RWPE1 (cell line): ENCODE measurements at regions not wholly inside any gene's neighbourhood (a gene's known extent, or its start where the extent isn't known, plus 50 kb on each side); places are given as distances from the start of the nearest gene placed in this dataset.
"Not testable (repeated sequence)": the region's sequence is repeated elsewhere in the genome, so short reads cannot be mapped to it uniquely, and the experiment has no call there.

ENCODE experiments used
- CTCF ChIA-PET: fragments of 350-600 bp; sonication (Branson Sonifier 250); formaldehyde crosslinking; extraction: SDS; loops from one replicate; lab custom pipeline; 2021; lab: Yijun Ruan, JAX
- POLR2A ChIA-PET: fragments of 400-600 bp; formaldehyde crosslinking; extraction: SDS; loops from one replicate; lab custom pipeline; 2020; ENCODE audit warnings: antibody characterized with exemption; ENCODE audit not compliant: low non-redundant PET; lab: Yijun Ruan, JAX
- DNase-seq: peaks from one replicate; pipeline ENCODE4 v3.0.0; 2012; ENCODE audit warnings: low spot score
- H3K27ac ChIP-seq: fragments of 450-650 bp; 2 replicates; pipeline ENCODE4 v1.5.1; 2017
- TF ChIP-seq, protein P1 (sequence below): fragments of 450-650 bp; conservative IDR thresholded peaks from 2 replicates; pipeline ENCODE4 v1.5.1; 2017; ENCODE audit warnings: low read depth, mild to moderate bottlenecking

DNA sequence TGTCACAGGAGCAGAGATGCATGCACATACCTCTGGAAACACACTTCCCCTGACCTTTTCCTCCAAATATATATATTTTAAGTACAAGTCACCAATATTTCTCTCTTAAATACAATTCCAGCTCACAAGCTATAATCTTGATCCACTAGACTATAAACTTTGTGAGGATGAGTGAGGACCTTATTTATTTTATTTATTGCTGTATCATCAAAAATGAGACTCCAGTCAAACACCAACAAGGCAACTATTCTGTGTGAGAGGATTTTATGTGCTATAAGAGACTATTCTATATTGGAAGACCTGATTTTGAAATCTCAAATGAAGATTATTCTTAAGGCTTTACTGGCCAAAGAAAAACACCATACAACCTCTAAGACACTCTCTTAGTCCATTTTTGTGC, 1352.2 kb downstream of the SUCLG1 start:
- H3K27ac ChIP-seq: no peak overlapping the region
- CTCF ChIA-PET: no interaction called here
- POLR2A ChIA-PET: no interaction called here
- TF ChIP-seq, protein P1, sequence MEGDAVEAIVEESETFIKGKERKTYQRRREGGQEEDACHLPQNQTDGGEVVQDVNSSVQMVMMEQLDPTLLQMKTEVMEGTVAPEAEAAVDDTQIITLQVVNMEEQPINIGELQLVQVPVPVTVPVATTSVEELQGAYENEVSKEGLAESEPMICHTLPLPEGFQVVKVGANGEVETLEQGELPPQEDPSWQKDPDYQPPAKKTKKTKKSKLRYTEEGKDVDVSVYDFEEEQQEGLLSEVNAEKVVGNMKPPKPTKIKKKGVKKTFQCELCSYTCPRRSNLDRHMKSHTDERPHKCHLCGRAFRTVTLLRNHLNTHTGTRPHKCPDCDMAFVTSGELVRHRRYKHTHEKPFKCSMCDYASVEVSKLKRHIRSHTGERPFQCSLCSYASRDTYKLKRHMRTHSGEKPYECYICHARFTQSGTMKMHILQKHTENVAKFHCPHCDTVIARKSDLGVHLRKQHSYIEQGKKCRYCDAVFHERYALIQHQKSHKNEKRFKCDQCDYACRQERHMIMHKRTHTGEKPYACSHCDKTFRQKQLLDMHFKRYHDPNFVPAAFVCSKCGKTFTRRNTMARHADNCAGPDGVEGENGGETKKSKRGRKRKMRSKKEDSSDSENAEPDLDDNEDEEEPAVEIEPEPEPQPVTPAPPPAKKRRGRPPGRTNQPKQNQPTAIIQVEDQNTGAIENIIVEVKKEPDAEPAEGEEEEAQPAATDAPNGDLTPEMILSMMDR: no peak
- no peak for DNase-seq

DNA sequence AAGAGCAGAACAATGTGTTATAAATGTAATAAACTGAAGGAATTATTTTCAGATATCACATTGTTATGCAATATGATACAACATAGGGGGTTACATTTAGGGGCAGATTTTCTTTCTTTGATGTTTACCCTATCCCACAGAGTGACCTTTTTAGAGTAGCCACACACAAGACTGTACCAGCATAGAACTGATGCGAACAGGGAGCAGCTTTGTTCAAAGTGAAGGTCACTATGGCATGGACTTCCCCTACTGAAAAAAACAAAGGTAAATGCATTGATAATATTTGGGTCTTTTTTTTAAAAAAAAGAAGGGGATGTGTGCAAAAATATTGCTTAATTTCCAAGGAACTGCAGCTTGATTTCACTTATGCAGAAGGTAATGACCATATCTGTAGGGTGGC, 1354.9 kb downstream of the SUCLG1 start:
- ChIA-PET CTCF (interaction anchor here (0.6 kb wide), 1 partner anchor 526 kb away, joined by 3 read pairs; no protein-coding TSS in a partner anchor), POLR2A (no interaction called here)
- TF ChIP-seq, protein P1: no peak
- no peak for DNase-seq
- H3K27ac ChIP-seq: no peak overlapping the region

GRCh38 chr2:83103613-83104012, 1355.5 kb downstream of the SUCLG1 start:
- ChIA-PET POLR2A (no interaction called here), CTCF (no interaction called here)
- TF ChIP-seq, protein P1: no peak
- peak overlapping the region; percentile 55; the same call in 1 of the 2 replicates for H3K27ac ChIP-seq
- peak; percentile 53 for DNase-seq

- DNase-seq, H3K27ac ChIP-seq, POLR2A ChIA-PET, CTCF ChIA-PET: not testable (repeated sequence)
These were observed 1370.0 kb downstream of the SUCLG1 start for GRCh38 chr2:83089051-83089450.

DNA sequence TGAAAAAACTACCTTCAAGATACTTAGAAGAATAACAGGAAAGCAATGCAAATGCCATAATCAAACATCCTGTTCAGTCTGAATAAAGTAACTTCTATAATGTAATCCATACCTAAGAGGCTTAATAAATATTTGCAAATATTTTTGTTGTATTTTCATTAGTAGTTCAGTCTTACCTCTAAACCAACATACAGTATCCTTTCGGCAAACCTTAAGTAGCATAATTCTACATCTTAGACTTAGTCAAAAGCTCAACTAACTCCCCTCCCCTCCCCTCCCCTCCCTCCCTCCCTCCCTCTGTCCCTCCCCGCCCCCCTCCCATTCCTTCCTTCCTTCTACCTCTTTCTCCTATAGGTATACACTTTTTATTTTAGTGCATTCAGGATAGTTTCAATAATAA, 1373.2 kb downstream of the SUCLG1 start:
- no peak for DNase-seq
- CTCF ChIA-PET: interaction anchor here (0.6 kb wide), 1 partner anchor 103 kb away, joined by 3 read pairs; no protein-coding TSS in a partner anchor
- POLR2A ChIA-PET: no interaction called here
- no peak overlapping the region for H3K27ac ChIP-seq
- TF ChIP-seq, protein P1: no peak

- no peak overlapping the region for H3K27ac ChIP-seq
- TF ChIP-seq, protein P1: no peak
- ChIA-PET CTCF (interaction anchor here (0.5 to 0.8 kb wide), 4 partner anchors 12 to 981 kb away, joined by 3 to 5 read pairs (median 4); no protein-coding TSS in a partner anchor), POLR2A (no interaction called here)
- peak; percentile 15 for DNase-seq
These were observed 1377.0 kb downstream of the SUCLG1 start for GRCh38 chr2:83081826-83082690.

- no peak for DNase-seq
- H3K27ac ChIP-seq: no peak overlapping the region
- CTCF ChIA-PET: no interaction called here
- POLR2A ChIA-PET: no interaction called here
- TF ChIP-seq, protein P1: no peak
These were observed 1380.1 kb downstream of the SUCLG1 start for GRCh38 chr2:83079007-83079406.
